SIG-M5 treated with dmso at 0.1 percent for 504 hours (cell line): ENCODE measurements at regions not wholly inside any gene's neighbourhood (a gene's known extent, or its start where the extent isn't known, plus 50 kb on each side); places are given as distances from the start of the nearest gene placed in this dataset.
"Not testable (repeated sequence)": the region's sequence is repeated elsewhere in the genome, so short reads cannot be mapped to it uniquely, and the experiment has no call there.

Experiments
- DNase-seq: peaks from one replicate; lab custom pipeline; 2025; ENCODE audit not compliant: unreplicated experiment; lab: John Stamatoyannopoulos, UW

DNA sequence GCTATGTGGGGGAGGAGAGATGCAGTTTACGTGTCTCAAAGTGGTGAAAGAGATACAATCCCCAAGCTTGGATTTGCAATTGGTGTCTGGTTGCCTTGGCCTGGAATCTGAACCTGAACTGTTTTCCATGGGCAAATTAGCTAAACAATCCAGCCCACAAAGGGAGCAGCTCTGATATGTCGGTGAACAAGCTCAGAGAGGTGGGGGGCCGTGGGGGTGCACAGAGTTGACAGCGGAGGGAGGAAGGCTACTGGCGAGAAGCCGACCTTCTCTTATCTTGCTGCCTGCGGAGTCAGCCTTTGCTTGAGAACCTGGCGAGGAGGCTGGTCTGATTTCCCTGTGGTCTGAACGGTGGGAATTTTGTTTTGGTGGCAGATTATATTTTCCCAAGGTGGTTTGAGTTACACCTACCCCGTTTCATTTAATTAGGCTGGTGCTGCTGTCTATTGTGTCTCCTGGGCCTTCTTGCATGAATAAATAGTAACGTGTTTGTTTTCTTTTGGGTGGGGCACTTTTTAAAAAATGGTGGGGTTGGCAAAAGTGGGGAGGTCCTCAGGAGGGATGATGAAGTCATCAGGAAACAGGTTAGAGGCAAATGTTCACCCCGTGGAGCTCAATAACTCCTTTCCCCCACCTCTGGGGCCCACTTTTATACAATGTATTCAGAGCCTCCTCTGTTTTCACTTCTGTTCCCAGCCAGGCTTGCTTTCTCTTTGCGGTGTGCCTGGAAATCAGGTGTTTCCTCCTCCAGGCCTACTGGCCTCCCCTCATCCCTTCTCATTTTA is 80.9 kb upstream of the IGFBP5 start:
- DNase-seq: no peak

DNA sequence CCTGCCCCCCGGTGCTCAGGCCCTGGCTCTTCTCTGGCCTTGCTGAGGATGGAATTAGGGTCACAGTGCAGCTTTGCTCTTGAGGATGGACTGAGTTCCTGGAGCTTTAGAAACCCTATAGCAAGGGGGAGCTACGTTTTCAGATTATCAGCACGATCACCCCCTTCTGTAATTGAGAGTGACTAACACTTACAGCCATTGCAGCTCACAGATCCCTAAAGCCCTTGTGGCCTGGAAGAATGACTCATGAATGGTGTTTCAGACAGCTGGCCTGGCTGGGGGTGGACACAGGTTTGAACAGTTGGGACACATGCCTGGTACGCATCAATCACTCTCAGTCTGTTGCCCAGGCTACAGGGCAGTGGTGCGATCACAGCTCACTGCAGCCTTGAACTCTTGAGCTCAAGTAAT is 79.7 kb upstream of the IGFBP5 start:
- peak; percentile 21 for DNase-seq

GRCh38 chr2:216774620-216775019 is 79.3 kb upstream of the IGFBP5 start:
- no peak for DNase-seq

GRCh38 chr2:216774180-216774579 is 78.8 kb upstream of the IGFBP5 start:
- no peak for DNase-seq

- no peak for DNase-seq
Measured at GRCh38 chr2:216773072-216773471, 77.7 kb upstream of the IGFBP5 start.

DNA sequence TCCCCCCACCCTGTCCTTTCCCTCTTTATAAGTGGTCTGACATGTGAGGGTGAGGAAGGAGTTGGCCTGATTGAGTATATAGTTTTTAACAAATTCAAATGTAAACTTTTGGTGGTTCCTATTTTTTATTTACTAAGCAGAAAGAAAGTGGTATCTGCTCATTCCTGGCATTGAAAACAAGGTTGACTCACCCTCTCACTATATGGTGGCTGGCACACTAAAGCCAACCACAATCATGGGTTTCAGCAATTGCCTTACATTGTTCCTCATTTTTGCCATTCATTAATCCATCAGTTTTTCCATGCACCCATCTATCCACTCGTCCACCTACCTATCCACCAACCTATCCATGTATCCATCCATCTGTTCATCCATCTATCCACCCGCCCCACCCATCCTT is 75.4 kb upstream of the IGFBP5 start:
- DNase-seq: no peak

GRCh38 chr2:216770050-216770449 is 74.7 kb upstream of the IGFBP5 start:
- DNase-seq: no peak

- DNase-seq: no peak
Measured at GRCh38 chr2:216769626-216770025, 74.3 kb upstream of the IGFBP5 start.

- DNase-seq: no peak
Measured at GRCh38 chr2:216768908-216769411, 73.6 kb upstream of the IGFBP5 start.

DNA sequence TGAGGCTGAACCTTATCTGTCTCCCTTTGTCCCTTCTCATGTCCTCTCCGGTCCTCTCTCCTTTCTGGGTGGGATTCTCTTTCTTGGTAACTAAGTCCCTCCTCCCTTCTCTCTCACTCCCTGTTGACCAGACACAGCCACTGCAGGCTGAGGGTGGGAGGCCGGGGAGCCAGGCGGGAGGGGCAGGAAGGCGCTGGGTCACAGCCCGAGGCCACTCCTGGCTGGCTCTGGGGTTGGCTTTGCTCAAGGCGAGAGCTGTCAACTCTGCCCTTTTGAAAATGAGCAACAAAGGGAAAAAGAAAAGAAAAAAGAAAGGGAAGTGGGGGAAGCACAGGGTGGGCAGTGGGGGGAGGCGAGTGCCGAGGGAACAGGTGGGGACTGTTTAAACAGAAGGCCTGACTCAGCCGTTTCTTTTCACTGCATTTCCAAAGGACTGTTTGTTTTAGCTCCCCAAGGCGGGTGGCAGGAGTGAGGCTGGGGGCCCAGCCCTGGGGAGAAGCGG is 70.5 kb upstream of the IGFBP5 start:
- DNase-seq: no peak

DNA sequence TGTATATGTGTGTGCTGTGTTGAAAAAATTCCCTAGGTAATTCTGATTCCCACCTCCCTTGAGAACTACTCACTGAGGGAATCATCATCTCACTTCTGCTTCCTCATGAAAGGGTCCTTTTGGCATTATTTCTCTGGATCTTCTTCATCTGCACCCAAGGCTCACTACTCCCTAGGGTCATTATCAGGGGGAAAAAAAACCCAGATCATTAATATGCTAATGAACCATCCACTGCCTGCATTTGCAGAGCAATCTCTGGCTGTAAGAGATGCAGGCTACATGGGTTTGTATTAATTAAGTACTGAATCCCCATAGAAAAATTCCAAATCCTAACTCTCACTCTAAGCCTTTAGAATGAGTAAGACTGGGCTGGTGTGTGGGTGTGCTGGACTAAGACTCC is 68.0 kb upstream of the IGFBP5 start:
- DNase-seq: no peak

DNA sequence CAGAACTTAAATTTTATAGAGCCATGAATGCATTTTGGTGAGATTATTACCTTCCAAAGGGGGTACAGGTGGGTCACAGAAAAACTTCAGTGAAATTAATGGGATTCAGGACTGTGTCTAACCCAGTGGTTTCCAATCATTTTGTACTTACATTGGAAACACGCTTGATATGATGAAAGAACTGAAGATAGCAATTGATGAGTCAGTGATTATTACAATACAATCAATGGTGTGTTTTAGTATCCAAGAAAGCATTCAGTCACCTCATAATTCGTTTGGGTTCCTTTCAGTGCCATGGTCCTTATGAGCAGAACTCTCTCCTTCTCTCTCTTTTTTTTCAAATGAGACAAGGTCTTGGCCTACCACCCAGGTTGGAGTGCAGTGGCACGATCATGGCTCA is 66.5 kb upstream of the IGFBP5 start:
- DNase-seq: no peak

GRCh38 chr2:216761133-216761532 is 65.8 kb upstream of the IGFBP5 start:
- DNase-seq: no peak

DNA sequence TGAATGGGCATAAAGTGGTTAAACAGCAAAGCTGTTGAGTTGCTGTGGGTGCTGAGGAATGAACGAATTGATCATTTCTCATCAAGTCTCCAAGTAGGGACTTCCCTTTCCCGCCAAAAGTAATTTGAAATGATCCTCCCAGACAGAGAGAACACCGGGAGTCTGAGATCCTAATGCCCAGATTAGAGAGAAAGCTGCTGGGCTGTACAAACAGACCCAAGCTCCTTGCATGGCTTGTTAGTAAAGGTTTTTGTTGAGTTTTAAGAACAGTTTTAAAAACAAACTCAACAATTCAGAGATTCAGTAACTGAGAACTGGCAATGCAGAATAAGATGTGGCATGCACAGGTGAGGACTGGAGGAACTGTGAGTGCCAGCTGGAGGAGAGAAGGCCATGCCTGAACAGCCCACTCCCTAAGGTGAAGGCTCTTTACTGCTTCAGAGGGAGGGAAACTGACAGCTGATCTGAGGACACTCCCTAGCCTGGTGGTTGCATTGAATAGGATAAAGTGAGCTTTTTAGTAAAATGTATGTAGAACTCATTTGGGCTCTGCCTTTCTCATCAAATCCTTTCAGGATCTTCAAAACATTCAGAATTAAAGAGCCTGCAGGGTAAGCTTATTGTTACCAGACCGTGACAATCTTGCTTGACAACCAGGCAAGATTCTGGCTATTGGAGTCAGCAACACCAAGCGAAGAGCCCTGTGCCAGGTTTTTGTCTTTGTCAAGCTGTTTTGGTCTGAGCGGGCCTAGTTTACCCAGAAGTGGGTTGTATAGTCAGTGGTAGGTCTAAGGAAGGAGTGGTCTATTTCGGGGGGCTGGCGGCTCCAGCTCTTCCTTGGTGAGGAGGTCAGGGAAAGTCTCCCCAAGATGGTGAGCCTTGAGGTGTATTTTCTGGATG is 63.2 kb upstream of the IGFBP5 start:
- DNase-seq: no peak

DNA sequence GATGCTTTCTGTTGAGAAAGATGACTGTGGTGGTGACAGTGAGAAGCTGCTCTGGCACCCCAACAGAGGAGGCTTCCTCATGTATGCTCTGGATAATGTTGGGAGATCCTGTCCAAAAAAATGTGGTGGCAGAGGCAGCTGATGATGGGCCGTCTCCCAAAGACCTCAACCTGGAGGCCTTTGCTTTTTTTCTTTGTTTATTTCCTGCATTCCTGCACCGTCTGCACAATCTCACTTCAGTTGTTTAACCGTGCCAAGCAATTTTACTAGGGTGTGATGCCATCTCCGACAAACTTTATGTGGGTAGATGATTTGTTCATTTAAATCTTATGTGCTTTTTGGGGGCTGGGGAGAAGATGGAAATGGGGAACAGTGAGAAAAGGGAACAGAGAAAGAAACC is 62.2 kb upstream of the IGFBP5 start:
- no peak for DNase-seq

GRCh38 chr2:216756435-216756834 is 61.1 kb upstream of the IGFBP5 start:
- no peak for DNase-seq

DNA sequence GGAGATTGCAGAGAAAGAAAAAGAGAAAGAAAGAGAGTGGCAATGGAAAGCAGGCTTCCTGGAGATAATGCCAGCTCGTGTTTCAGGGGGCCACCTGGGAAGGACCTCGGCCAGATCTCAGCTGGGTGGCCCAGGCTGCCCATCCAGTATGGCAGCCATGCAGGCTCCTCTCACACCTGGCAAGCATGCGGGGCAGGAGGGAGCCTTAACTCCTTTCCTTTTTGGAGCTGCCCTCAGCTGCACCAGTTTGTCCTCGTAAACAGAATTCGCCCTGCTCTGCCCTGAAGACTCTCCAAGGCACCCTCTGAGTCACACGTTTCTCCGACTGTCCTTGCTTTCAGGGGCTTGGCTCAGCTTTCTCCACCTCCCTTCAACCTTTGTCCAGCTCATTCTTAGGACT is 59.5 kb upstream of the IGFBP5 start:
- DNase-seq: no peak

DNA sequence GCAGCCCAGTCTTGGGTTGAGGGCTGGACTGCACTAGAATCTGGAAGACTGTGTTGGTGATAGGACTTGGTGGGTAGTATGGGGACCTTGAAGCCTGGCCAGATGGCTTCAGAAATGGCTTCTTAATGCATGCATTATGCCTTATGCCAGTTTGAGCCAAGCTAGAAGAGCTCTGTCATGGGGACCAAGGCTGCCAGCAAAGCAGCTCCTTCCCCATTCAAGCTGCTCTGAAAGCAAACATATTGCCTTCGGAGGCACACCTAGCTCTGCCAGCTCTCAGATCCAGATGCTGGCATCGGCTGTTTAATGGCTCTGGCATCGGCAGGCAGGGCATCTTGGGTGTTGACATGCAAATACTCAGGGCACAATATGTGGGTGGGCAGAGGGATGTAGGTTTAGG is 59.0 kb upstream of the IGFBP5 start:
- no peak for DNase-seq

DNA sequence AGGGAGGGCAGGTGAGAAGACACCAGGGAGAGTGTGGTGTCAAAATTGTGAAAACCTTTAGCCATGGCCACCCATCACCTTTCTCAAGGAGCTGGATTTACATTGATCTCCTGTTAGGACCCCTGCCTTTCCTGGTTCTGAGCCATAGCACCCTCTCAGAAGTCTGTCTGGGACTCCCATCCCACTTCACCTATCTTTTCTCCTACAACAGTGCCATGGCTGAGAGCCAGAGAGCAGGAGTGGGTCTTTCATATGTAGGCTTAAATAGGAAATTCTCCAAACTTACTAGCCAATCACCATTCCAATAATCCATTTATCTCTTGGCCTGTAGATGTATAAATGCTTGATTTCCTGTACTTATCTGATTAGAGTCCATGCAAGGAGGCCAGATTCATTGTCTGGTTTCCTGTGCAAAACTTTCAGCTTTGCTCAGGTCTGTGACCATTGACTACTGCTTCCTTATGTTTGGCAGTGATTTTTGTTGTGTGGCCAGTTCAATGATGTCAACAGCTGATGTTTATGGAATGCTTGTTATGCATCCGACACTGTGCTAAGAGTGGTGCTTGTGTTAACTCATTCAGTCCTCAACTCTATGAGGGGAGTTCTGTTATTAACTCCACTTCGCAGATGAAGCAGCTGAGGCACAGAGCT is 57.6 kb upstream of the IGFBP5 start:
- no peak for DNase-seq

- DNase-seq: not testable (repeated sequence)
Measured at GRCh38 chr2:216750750-216751149, 55.4 kb upstream of the IGFBP5 start.

DNA sequence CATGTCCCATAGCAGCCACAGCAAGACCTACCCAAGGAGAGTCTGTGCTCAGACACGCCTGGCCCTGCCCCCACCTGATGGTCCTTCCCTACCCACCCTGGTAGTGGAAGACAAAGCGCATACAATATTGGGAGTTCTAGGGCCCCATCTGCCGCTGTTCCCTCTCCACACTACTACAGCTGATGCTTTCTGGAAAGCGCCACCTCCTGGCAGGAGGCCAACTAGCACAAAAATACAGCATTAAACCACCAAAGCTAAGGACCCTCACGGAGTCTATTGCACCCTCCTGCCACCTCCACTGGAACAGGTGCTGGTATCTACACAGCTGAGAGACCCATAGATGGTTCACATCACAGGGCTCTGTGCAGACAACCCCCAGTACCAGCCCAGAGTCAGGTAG is 50.9 kb upstream of the IGFBP5 start:
- not testable (repeated sequence) for DNase-seq
